ENCODE measurements at regions not wholly inside any gene's neighbourhood (a gene's known extent, or its start where the extent isn't known, plus 50 kb on each side); places are given as distances from the start of the nearest gene placed in this dataset.

- no peak overlapping the region for H3K27ac ChIP-seq
- H3K9me3 ChIP-seq (ENCODE audit: insufficient read depth, low read depth) = no peaks in the 10 kb centered on the region
- H3K27me3 ChIP-seq (ENCODE audit: insufficient read depth, low read depth) = no peaks in the 10 kb centered on the region
- no peak for TF ChIP-seq EZH2 (IDR thresholded peaks at IDR 0.05; ENCODE audit: low read depth)
- TF ChIP-seq CTCF (conservative IDR thresholded peaks at IDR 0.05) = no peak
- intact Hi-C loops (cut with micrococcal nuclease; ENCODE audit: unreplicated experiment) = no loop called here
- H3K79me2 ChIP-seq (ENCODE audit: low read depth) = no peaks in the 10 kb centered on the region
- H3K4me2 ChIP-seq = no peak overlapping the region
- no peaks in the 10 kb centered on the region for H3K4me1 ChIP-seq (replicated peaks; ENCODE audit: insufficient read depth)
- H3K36me3 ChIP-seq (ENCODE audit: low read depth) = no peaks in the 10 kb centered on the region
- no peaks in the 10 kb centered on the region for H4K20me1 ChIP-seq (ENCODE audit: insufficient read depth)
- H2AFZ ChIP-seq = no peak overlapping the region
- BruUV-seq (replicated peaks) = no TSS peak
- no peaks in the 10 kb centered on the region for H3F3A ChIP-seq (ENCODE audit: insufficient read depth, low read depth)
- no peak overlapping the region for H3K4me3 ChIP-seq
- no peak for DNase-seq
- no peaks in the 10 kb centered on the region for H3K9me2 ChIP-seq (ENCODE audit: insufficient read depth)
- CTCF ChIA-PET = no interaction called here
- POLR2A ChIA-PET (ENCODE audit: unreplicated experiment) = no interaction called here
Observed at GRCh38 chr1:60388092-60388987, 314.8 kb upstream of the C1orf87 start.

- no peaks in the 10 kb centered on the region for H3K79me2 ChIP-seq (ENCODE audit: low read depth)
- no peaks in the 10 kb centered on the region for H3F3A ChIP-seq (ENCODE audit: insufficient read depth, low read depth)
- H3K4me1 ChIP-seq (replicated peaks; ENCODE audit: insufficient read depth) = no peaks in the 10 kb centered on the region
- no peak overlapping the region for H3K27ac ChIP-seq
- no peaks in the 10 kb centered on the region for H4K20me1 ChIP-seq (ENCODE audit: insufficient read depth)
- no peak for DNase-seq
- intact Hi-C loops (cut with micrococcal nuclease; ENCODE audit: unreplicated experiment) = no loop called here
- H2AFZ ChIP-seq = no peak overlapping the region
- BruUV-seq (replicated peaks) = no TSS peak
- no peak for TF ChIP-seq CTCF (conservative IDR thresholded peaks at IDR 0.05)
- TF ChIP-seq EZH2 (IDR thresholded peaks at IDR 0.05; ENCODE audit: low read depth) = no peak
- ChIA-PET CTCF (no interaction called here), POLR2A (ENCODE audit: unreplicated experiment) (no interaction called here)
- no peaks in the 10 kb centered on the region for H3K9me2 ChIP-seq (ENCODE audit: insufficient read depth)
- H3K9me3 ChIP-seq (ENCODE audit: insufficient read depth, low read depth) = no peaks in the 10 kb centered on the region
- no peaks in the 10 kb centered on the region for H3K27me3 ChIP-seq (ENCODE audit: insufficient read depth, low read depth)
- no peaks in the 10 kb centered on the region for H3K36me3 ChIP-seq (ENCODE audit: low read depth)
- no peak overlapping the region for H3K4me3 ChIP-seq
- H3K4me2 ChIP-seq = no peak overlapping the region
Observed at GRCh38 chr1:60387175-60387574, 313.6 kb upstream of the C1orf87 start.

GRCh38 chr1:60386249-60386648 lies 312.7 kb upstream of the C1orf87 start:
- no peak overlapping the region for H3K4me3 ChIP-seq
- no peaks in the 10 kb centered on the region for H3K79me2 ChIP-seq (ENCODE audit: low read depth)
- no peaks in the 10 kb centered on the region for H3K9me2 ChIP-seq (ENCODE audit: insufficient read depth)
- CTCF ChIA-PET = no interaction called here
- H3K9me3 ChIP-seq (ENCODE audit: insufficient read depth, low read depth) = no peaks in the 10 kb centered on the region
- no peak overlapping the region for H3K27ac ChIP-seq
- H3K36me3 ChIP-seq (ENCODE audit: low read depth) = no peaks in the 10 kb centered on the region
- no peak for DNase-seq
- POLR2A ChIA-PET (ENCODE audit: unreplicated experiment) = no interaction called here
- no peak overlapping the region for H3K4me2 ChIP-seq
- H4K20me1 ChIP-seq (ENCODE audit: insufficient read depth) = no peaks in the 10 kb centered on the region
- BruUV-seq (replicated peaks) = no TSS peak
- H3K27me3 ChIP-seq (ENCODE audit: insufficient read depth, low read depth) = no peaks in the 10 kb centered on the region
- intact Hi-C loops (cut with micrococcal nuclease; ENCODE audit: unreplicated experiment) = no loop called here
- no peak for TF ChIP-seq EZH2 (IDR thresholded peaks at IDR 0.05; ENCODE audit: low read depth)
- TF ChIP-seq CTCF (conservative IDR thresholded peaks at IDR 0.05) = no peak
- H3F3A ChIP-seq (ENCODE audit: insufficient read depth, low read depth) = no peaks in the 10 kb centered on the region
- no peak overlapping the region for H2AFZ ChIP-seq
- no peaks in the 10 kb centered on the region for H3K4me1 ChIP-seq (replicated peaks; ENCODE audit: insufficient read depth)
